ENCODE measurements at regions not wholly inside any gene's neighbourhood (a gene's known extent, or its start where the extent isn't known, plus 50 kb on each side); places are given as distances from the start of the nearest gene placed in this dataset.

- Histone ChIP-seq H3K4me3 (no peak overlapping the region), H3K9me3 (peaks cover 0 to 7% (median 0%) of the 10 kb centered on the region in 3 donors), H3K27ac (no peak overlapping the region), H3K36me3 (no peaks in the 10 kb centered on the region), H3K4me1 (peaks cover 0 to 3% (median 0%) of the 10 kb centered on the region in 3 donors), H3K27me3 (peaks cover 0 to 9% (median 0%) of the 10 kb centered on the region in 4 donors)
- no peak for DNase-seq
- intact Hi-C loops (cut with DNase I), result no loop called here
- TF ChIP-seq CTCF (IDR thresholded peaks at IDR 0.05) (no peak), POLR2A (IDR thresholded peaks at IDR 0.05) (no peak)
- WGBS, 2 donors, result 59 to 71% methylated on average over 8 of the region's 8 CpGs
Observed at GRCh38 chr2:16303761-16304160, 361.9 kb downstream of the CYRIA start.

- Histone ChIP-seq H3K27me3 (peaks cover 0 to 9% (median 0%) of the 10 kb centered on the region in 4 donors), H3K4me3 (peak overlapping the region in 2 of 4 donors; percentile 4 to 26), H3K9me3 (peaks cover 0 to 7% (median 0%) of the 10 kb centered on the region in 3 donors), H3K4me1 (peaks cover 0 to 3% (median 0%) of the 10 kb centered on the region in 3 donors), H3K27ac (no peak overlapping the region), H3K36me3 (no peaks in the 10 kb centered on the region)
- WGBS, 2 donors, result 16 to 23% methylated on average over 6 of the region's 6 CpGs
- TF ChIP-seq POLR2A (IDR thresholded peaks at IDR 0.05) (no peak), CTCF (IDR thresholded peaks at IDR 0.05) (no peak)
- DNase-seq, result no peak
- intact Hi-C loops (cut with DNase I), result no loop called here
Observed at GRCh38 chr2:16303273-16303577, 362.4 kb downstream of the CYRIA start.

GRCh38 chr2:16302431-16303272 is 362.3 kb downstream of the MYCN start:
- Histone ChIP-seq H3K27me3 (peaks cover 0 to 9% (median 0%) of the 10 kb centered on the region in 4 donors), H3K9me3 (peaks cover 0 to 7% (median 0%) of the 10 kb centered on the region in 3 donors), H3K27ac (no peak overlapping the region), H3K4me3 (peak overlapping the region in 2 of 4 donors; percentile 4 to 26), H3K4me1 (peaks cover 0 to 3% (median 0%) of the 10 kb centered on the region in 3 donors), H3K36me3 (no peaks in the 10 kb centered on the region)
- WGBS, 2 donors, result 48 to 58% methylated on average over 11 of the region's 11 CpGs
- no peak for DNase-seq
- intact Hi-C loops (cut with DNase I), result no loop called here
- TF ChIP-seq POLR2A (IDR thresholded peaks at IDR 0.05) (no peak), CTCF (IDR thresholded peaks at IDR 0.05) (no peak)

GRCh38 chr2:16301961-16302360 is 361.6 kb downstream of the MYCN start:
- Histone ChIP-seq H3K27me3 (peaks cover 0 to 9% (median 0%) of the 10 kb centered on the region in 4 donors), H3K27ac (no peak overlapping the region), H3K4me1 (peaks cover 0 to 3% (median 0%) of the 10 kb centered on the region in 3 donors), H3K9me3 (peaks cover 0 to 7% (median 0%) of the 10 kb centered on the region in 3 donors), H3K4me3 (no peak overlapping the region), H3K36me3 (no peaks in the 10 kb centered on the region)
- no peak for TF ChIP-seq POLR2A (IDR thresholded peaks at IDR 0.05)
- TF ChIP-seq CTCF (IDR thresholded peaks at IDR 0.05), result no peak
- WGBS, 2 donors, result 68 to 70% methylated on average over 2 of the region's 2 CpGs
- intact Hi-C loops (cut with DNase I), result no loop called here
- no peak for DNase-seq

GRCh38 chr2:16298866-16299265 is 358.5 kb downstream of the MYCN start:
- no peak for TF ChIP-seq POLR2A (IDR thresholded peaks at IDR 0.05)
- TF ChIP-seq CTCF (IDR thresholded peaks at IDR 0.05), result no peak
- H3K4me3 ChIP-seq, result no peak overlapping the region
- WGBS, 2 donors, result 67 to 71% methylated on average over 3 of the region's 3 CpGs

More at GRCh38 chr2:16298866-16299265, 358.5 kb downstream of the MYCN start:
- intact Hi-C loops (cut with DNase I), result no loop called here
- H3K36me3 ChIP-seq, result no peaks in the 10 kb centered on the region
- H3K9me3 ChIP-seq, result peaks cover 0 to 7% (median 0%) of the 10 kb centered on the region in 3 donors
- no peak for DNase-seq
- peaks cover 0 to 3% (median 0%) of the 10 kb centered on the region in 3 donors for H3K4me1 ChIP-seq
- no peak overlapping the region for H3K27ac ChIP-seq
- peaks cover 0 to 9% (median 0%) of the 10 kb centered on the region in 4 donors for H3K27me3 ChIP-seq
